Breast epithelium (tissue), 3 donors: ENCODE measurements at regions not wholly inside any gene's neighbourhood (a gene's known extent, or its start where the extent isn't known, plus 50 kb on each side); places are given as distances from the start of the nearest gene placed in this dataset.

Experiments
- CTCF ChIP-seq, 3 donors: fragments of 450-650 bp; IDR thresholded peaks; one replicate each; pipeline ENCODE4 v1.5.1; 2016 to 2017; ENCODE audit warnings: antibody characterized with exemption in 3 of 3, mild to moderate bottlenecking in 3 of 3, moderate library complexity in 3 of 3
- POLR2A ChIP-seq: fragments of 450-650 bp; IDR thresholded peaks from one replicate; pipeline ENCODE4 v1.6.1; 2016; ENCODE audit warnings: antibody characterized with exemption, mild to moderate bottlenecking, moderate library complexity
- POLR2AphosphoS5 ChIP-seq, 3 donors: sonication (generic); formaldehyde crosslinking; IDR thresholded peaks; one replicate each; pipeline ENCODE4 v1.6.1; 2017; ENCODE audit warnings: antibody characterized with exemption in 3 of 3

- no peak for TF ChIP-seq POLR2A
- peak in 1 of 3 donors; percentile 19 for TF ChIP-seq CTCF (IDR thresholded peaks at IDR 0.05)
- no peak for TF ChIP-seq POLR2AphosphoS5 (IDR thresholded peaks at IDR 0.05)
These were observed 229.8 kb downstream of the SOD2 start for GRCh38 chr6:159463119-159463829.
